Activated CD4-positive, alpha-beta T cell treated with anti-CD3 and anti-CD28 coated beads, Interleukin-10, Interleukin-2, amounts not matched to agents 100 ng/mL and 50 ng/mL, durations not matched to agents 16 hours and 8 hours (primary cell): ENCODE measurements at regions not wholly inside any gene's neighbourhood (a gene's known extent, or its start where the extent isn't known, plus 50 kb on each side); places are given as distances from the start of the nearest gene placed in this dataset.
A peak's percentile ranks its signal among the peaks of the same experiment; 100 is the strongest.

Source experiments
- DNase-seq: peaks from one replicate; pipeline ENCODE4 v3.0.0-alpha.2; 2020

GRCh38 chr7:12085516-12085915 lies 125.6 kb upstream of the TMEM106B start:
- DNase-seq, result no peak

- DNase-seq, result no peak
Measured at GRCh38 chr7:12089951-12090756, 120.9 kb upstream of the TMEM106B start.

- no peak for DNase-seq
Measured at GRCh38 chr7:12090757-12091221, 120.3 kb upstream of the TMEM106B start.

GRCh38 chr7:12091231-12091630 lies 119.9 kb upstream of the TMEM106B start:
- DNase-seq, result no peak

GRCh38 chr7:12092499-12093130 lies 118.5 kb upstream of the TMEM106B start:
- DNase-seq, result no peak

GRCh38 chr7:12093365-12093764 lies 117.7 kb upstream of the TMEM106B start:
- no peak for DNase-seq

- DNase-seq, result no peak
Measured at GRCh38 chr7:12094365-12094921, 116.7 kb upstream of the TMEM106B start.

- DNase-seq, result no peak
Measured at GRCh38 chr7:12102126-12102525, 109.0 kb upstream of the TMEM106B start.

GRCh38 chr7:12102527-12102926 lies 108.6 kb upstream of the TMEM106B start:
- no peak for DNase-seq

- DNase-seq, result no peak
Measured at GRCh38 chr7:12103948-12104347, 107.1 kb upstream of the TMEM106B start.

GRCh38 chr7:12107381-12107780 lies 103.7 kb upstream of the TMEM106B start:
- no peak for DNase-seq

GRCh38 chr7:12107841-12108254 lies 103.2 kb upstream of the TMEM106B start:
- DNase-seq, result no peak

- no peak for DNase-seq
Measured at GRCh38 chr7:12110425-12110824, 100.7 kb upstream of the TMEM106B start.

- DNase-seq, result no peak
Measured at GRCh38 chr7:12111422-12112405, 99.4 kb upstream of the TMEM106B start.

GRCh38 chr7:12117170-12117569 lies 93.9 kb upstream of the TMEM106B start:
- no peak for DNase-seq

GRCh38 chr7:12119620-12120303 lies 91.3 kb upstream of the TMEM106B start:
- DNase-seq, result no peak

GRCh38 chr7:12120632-12121031 lies 90.5 kb upstream of the TMEM106B start:
- DNase-seq, result no peak

- no peak for DNase-seq
Measured at GRCh38 chr7:12123172-12123571, 87.9 kb upstream of the TMEM106B start.

- no peak for DNase-seq
Measured at GRCh38 chr7:12124028-12124427, 87.1 kb upstream of the TMEM106B start.

GRCh38 chr7:12127455-12127854 lies 83.6 kb upstream of the TMEM106B start:
- DNase-seq, result no peak

GRCh38 chr7:12130609-12131008 lies 80.5 kb upstream of the TMEM106B start:
- peak; percentile 10 for DNase-seq

GRCh38 chr7:12131122-12131521 lies 80.0 kb upstream of the TMEM106B start:
- no peak for DNase-seq
